ENCODE measurements at regions not wholly inside any gene's neighbourhood (a gene's known extent, or its start where the extent isn't known, plus 50 kb on each side); places are given as distances from the start of the nearest gene placed in this dataset.

GRCh38 chr9:91485006-91485405, 61.4 kb upstream of the NFIL3 start:
- peaks cover 27% of the 10 kb centered on the region for H3K27me3 Mint-ChIP-seq
- CTCF ChIA-PET: no interaction called here
- DNase-seq: no peak

DNA sequence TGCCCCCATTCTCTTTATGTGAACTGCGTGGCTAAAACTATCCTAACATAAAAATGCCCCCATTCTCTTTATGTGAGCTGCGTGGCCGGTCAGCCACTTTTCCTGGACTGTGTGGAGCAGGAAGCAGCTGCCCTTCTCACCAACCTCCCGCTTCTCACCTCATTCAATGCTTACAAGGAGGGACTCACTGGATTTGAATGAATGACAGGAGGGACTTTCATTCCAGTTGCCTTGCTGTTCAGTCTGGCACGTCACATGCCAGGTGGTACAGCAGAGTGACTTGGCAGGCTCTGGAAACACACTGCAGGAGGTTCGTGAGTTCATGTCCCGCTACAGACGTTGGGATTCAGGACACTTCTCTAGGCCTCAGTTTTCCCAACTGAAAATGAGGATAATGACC, 60.2 kb upstream of the NFIL3 start:
- CTCF ChIA-PET: no interaction called here
- DNase-seq: no peak
- no peaks in the 10 kb centered on the region for H3K4me1 Mint-ChIP-seq

More at GRCh38 chr9:91485006-91485405, 61.4 kb upstream of the NFIL3 start:
- H3K27ac Mint-ChIP-seq: no peak overlapping the region
- H3K36me3 Mint-ChIP-seq (ENCODE audit: low read depth): no peaks in the 10 kb centered on the region
- no peak overlapping the region for H3K4me3 Mint-ChIP-seq
- POLR2A ChIA-PET: no interaction called here
- H3K9me3 Mint-ChIP-seq: no peaks in the 10 kb centered on the region
- no peaks in the 10 kb centered on the region for H3K4me1 Mint-ChIP-seq

DNA sequence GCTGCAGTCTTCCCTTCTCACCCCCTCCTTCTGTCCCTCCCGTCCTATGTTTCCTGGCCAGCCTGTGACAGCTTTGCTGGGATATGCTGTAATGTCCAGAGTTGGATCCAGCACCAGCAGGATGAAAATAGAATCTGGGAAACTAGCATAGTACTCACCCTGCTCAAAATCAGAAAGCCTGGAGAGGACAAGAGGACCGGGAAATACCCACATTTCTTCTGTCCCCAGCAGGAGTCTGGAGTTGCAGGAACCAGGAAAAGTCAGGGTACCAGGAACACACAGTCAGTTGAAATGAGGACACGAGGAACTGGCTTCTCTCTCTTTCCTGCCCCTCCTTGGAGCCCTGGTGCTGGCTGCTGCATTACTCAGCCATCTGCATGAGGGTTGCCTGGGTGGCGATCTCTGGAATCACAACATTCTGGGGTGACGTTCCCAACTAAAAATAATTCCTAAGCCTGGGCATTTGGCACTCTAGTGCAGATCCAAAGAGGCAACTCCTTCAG, 59.6 kb upstream of the NFIL3 start:
- Mint-ChIP-seq H3K27ac (no peak overlapping the region), H3K36me3 (ENCODE audit: low read depth) (no peaks in the 10 kb centered on the region), H3K9me3 (no peaks in the 10 kb centered on the region), H3K4me3 (no peak overlapping the region), H3K4me1 (no peaks in the 10 kb centered on the region), H3K27me3 (peaks cover 28% of the 10 kb centered on the region)
- no peak for DNase-seq
- POLR2A ChIA-PET: no interaction called here
- CTCF ChIA-PET: no interaction called here

More for the DNA sequence above, 60.2 kb upstream of the NFIL3 start:
- POLR2A ChIA-PET: no interaction called here
- H3K9me3 Mint-ChIP-seq: no peaks in the 10 kb centered on the region
- peaks cover 26% of the 10 kb centered on the region for H3K27me3 Mint-ChIP-seq
- H3K4me3 Mint-ChIP-seq: no peak overlapping the region
- H3K36me3 Mint-ChIP-seq (ENCODE audit: low read depth): no peaks in the 10 kb centered on the region
- no peak overlapping the region for H3K27ac Mint-ChIP-seq

DNA sequence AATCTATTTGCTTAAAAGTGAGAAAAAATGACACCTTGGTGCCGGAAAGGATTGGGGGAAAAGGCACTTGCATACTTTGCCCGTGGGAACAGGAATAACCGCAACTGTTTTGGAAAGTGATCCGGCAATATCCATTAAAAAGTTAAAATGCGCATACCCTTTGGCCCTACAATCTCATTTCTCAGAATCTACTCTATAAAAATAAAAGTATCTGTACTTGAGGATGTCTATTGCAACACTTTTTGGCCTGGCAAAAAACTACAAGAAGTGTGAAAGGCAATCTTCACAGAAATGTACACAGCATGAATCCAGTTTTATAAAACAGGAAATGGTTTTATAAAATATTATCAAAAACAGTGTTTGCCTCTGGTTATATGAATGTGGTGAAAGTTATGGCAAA, 58.3 kb upstream of the NFIL3 start:
- no peaks in the 10 kb centered on the region for H3K36me3 Mint-ChIP-seq (ENCODE audit: low read depth)
- no peak overlapping the region for H3K27ac Mint-ChIP-seq
- H3K9me3 Mint-ChIP-seq: no peaks in the 10 kb centered on the region
- ChIA-PET POLR2A (no interaction called here), CTCF (no interaction called here)
- no peak overlapping the region for H3K4me3 Mint-ChIP-seq
- peaks cover 34% of the 10 kb centered on the region for H3K27me3 Mint-ChIP-seq
- DNase-seq: no peak
- H3K4me1 Mint-ChIP-seq: no peaks in the 10 kb centered on the region

GRCh38 chr9:91477106-91477505, 53.5 kb upstream of the NFIL3 start:
- no peaks in the 10 kb centered on the region for H3K4me1 Mint-ChIP-seq
- H3K9me3 Mint-ChIP-seq: peaks cover 3% of the 10 kb centered on the region
- peaks cover 55% of the 10 kb centered on the region for H3K27me3 Mint-ChIP-seq
- no peak for DNase-seq
- CTCF ChIA-PET: no interaction called here
- no peaks in the 10 kb centered on the region for H3K36me3 Mint-ChIP-seq (ENCODE audit: low read depth)
- H3K4me3 Mint-ChIP-seq: no peak overlapping the region
- POLR2A ChIA-PET: no interaction called here
- no peak overlapping the region for H3K27ac Mint-ChIP-seq

- ChIA-PET CTCF (no interaction called here), POLR2A (no interaction called here)
- Mint-ChIP-seq H3K27ac (no peak overlapping the region), H3K4me1 (no peaks in the 10 kb centered on the region), H3K36me3 (ENCODE audit: low read depth) (no peaks in the 10 kb centered on the region), H3K27me3 (peaks cover 54% of the 10 kb centered on the region), H3K9me3 (peaks cover 3% of the 10 kb centered on the region), H3K4me3 (no peak overlapping the region)
- no peak for DNase-seq
These were observed 51.0 kb upstream of the NFIL3 start for GRCh38 chr9:91474656-91475055.
